ENCODE measurements at regions not wholly inside any gene's neighbourhood (a gene's known extent, or its start where the extent isn't known, plus 50 kb on each side); places are given as distances from the start of the nearest gene placed in this dataset.

DNA sequence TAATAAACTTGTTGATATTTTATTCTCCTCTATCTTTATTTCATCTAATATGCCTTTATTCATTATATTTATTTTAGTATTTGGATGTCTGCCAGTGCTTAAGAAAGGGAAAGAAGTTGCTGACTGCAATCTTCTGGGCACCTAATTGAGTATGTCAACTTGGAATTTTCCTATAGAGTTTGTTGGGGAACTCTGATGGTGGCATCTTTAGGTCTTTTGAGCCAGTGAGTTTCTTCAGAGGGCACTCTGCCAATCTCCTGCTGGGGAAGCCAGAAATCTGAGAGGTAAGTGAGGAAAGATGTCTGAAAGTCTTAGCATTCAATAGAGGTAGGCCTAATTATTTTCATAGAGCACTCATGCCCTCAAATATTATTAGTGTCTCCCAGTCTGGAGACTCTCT is 475.0 kb downstream of the GABRG1 start:
- DNase-seq = no peak
- H3K79me2 ChIP-seq (ENCODE audit: control insufficient read depth, insufficient read depth, low read length, poor library complexity) = no peaks in the 10 kb centered on the region
- no peak overlapping the region for H3K9ac ChIP-seq (ENCODE audit: low read length)
- no peak overlapping the region for H2BK5ac ChIP-seq (ENCODE audit: low read depth, low read length, poor library complexity)
- no peak overlapping the region for H4K12ac ChIP-seq (ENCODE audit: low read depth, low read length)
- H3K14ac ChIP-seq (ENCODE audit: low read length) = no peak overlapping the region
- no peak overlapping the region for H3K4me3 ChIP-seq (ENCODE audit: low read depth, low read length)
- no peaks in the 10 kb centered on the region for H3K27me3 ChIP-seq (ENCODE audit: insufficient read depth, low read length)
- no peak overlapping the region for H2AK5ac ChIP-seq (ENCODE audit: low read length)
- H3K79me1 ChIP-seq (ENCODE audit: low read length) = no peaks in the 10 kb centered on the region
- H3K4me1 ChIP-seq (ENCODE audit: control insufficient read depth in 1 of 2, insufficient read depth in 2 of 2, low read length in 2 of 2) = no peaks in the 10 kb centered on the region
- H3K36me3 ChIP-seq (ENCODE audit: control insufficient read depth in 1 of 2, insufficient read depth in 2 of 2, low read length in 2 of 2) = no peaks in the 10 kb centered on the region
- no peak overlapping the region for H3K4ac ChIP-seq (ENCODE audit: low read depth, low read length)
- H4K91ac ChIP-seq (ENCODE audit: low read depth, low read length) = no peak overlapping the region
- H3K27ac ChIP-seq (ENCODE audit: low read depth, low read length) = no peak overlapping the region
- no peaks in the 10 kb centered on the region for H3K9me3 ChIP-seq (ENCODE audit: insufficient read depth, low read depth, low read length)
- H2BK12ac ChIP-seq (ENCODE audit: low read length) = no peak overlapping the region
- H2AFZ ChIP-seq (ENCODE audit: insufficient read depth, low read length, poor library complexity) = no peak overlapping the region
- H4K8ac ChIP-seq (ENCODE audit: low read depth, low read length) = no peak overlapping the region
- no peak overlapping the region for H3K4me2 ChIP-seq (ENCODE audit: low read length)
- no peak overlapping the region for H3K23ac ChIP-seq (ENCODE audit: low read length)
- no peak overlapping the region for H3K18ac ChIP-seq (ENCODE audit: low read length)
- H2BK120ac ChIP-seq (ENCODE audit: insufficient read depth, low read length, poor library complexity) = no peak overlapping the region

DNA sequence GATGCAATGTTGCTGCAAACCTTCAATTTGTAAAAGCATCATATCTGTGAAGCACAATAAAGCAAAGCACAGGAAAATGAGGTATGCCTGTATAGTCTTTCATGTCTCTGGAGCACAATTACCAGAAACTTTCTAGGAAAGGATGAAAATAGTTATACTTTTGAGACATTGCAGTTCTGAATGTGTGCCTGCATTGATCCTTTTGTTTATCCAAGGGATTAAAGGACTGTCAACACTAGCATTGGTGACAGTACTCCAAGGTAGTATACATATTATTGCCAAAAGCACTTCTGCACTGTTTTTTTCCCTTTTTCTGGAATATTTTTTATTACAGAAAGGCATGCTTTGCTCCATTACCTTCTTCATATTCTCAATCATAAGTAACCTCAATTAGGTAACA is 476.0 kb downstream of the GABRG1 start:
- DNase-seq = no peak
- Histone ChIP-seq H3K79me1 (ENCODE audit: low read length) (no peaks in the 10 kb centered on the region), H4K8ac (ENCODE audit: low read depth, low read length) (no peak overlapping the region), H3K23ac (ENCODE audit: low read length) (no peak overlapping the region), H3K4me3 (ENCODE audit: low read depth, low read length) (no peak overlapping the region), H2BK120ac (ENCODE audit: insufficient read depth, low read length, poor library complexity) (no peak overlapping the region), H4K12ac (ENCODE audit: low read depth, low read length) (no peak overlapping the region), H3K9ac (ENCODE audit: low read length) (no peak overlapping the region), H3K36me3 (ENCODE audit: control insufficient read depth in 1 of 2, insufficient read depth in 2 of 2, low read length in 2 of 2) (no peaks in the 10 kb centered on the region), H3K79me2 (ENCODE audit: control insufficient read depth, insufficient read depth, low read length, poor library complexity) (no peaks in the 10 kb centered on the region), H2BK12ac (ENCODE audit: low read length) (no peak overlapping the region), H4K91ac (ENCODE audit: low read depth, low read length) (no peak overlapping the region), H2AFZ (ENCODE audit: insufficient read depth, low read length, poor library complexity) (no peak overlapping the region), H3K4me1 (ENCODE audit: control insufficient read depth in 1 of 2, insufficient read depth in 2 of 2, low read length in 2 of 2) (no peaks in the 10 kb centered on the region), H2AK5ac (ENCODE audit: low read length) (no peak overlapping the region), H2BK5ac (ENCODE audit: low read depth, low read length, poor library complexity) (no peak overlapping the region), H3K9me3 (ENCODE audit: insufficient read depth, low read depth, low read length) (no peaks in the 10 kb centered on the region), H3K4ac (ENCODE audit: low read depth, low read length) (no peak overlapping the region), H3K27ac (ENCODE audit: low read depth, low read length) (no peak overlapping the region), H3K14ac (ENCODE audit: low read length) (no peak overlapping the region), H3K18ac (ENCODE audit: low read length) (no peak overlapping the region), H3K27me3 (ENCODE audit: insufficient read depth, low read length) (no peaks in the 10 kb centered on the region), H3K4me2 (ENCODE audit: low read length) (no peak overlapping the region)

DNA sequence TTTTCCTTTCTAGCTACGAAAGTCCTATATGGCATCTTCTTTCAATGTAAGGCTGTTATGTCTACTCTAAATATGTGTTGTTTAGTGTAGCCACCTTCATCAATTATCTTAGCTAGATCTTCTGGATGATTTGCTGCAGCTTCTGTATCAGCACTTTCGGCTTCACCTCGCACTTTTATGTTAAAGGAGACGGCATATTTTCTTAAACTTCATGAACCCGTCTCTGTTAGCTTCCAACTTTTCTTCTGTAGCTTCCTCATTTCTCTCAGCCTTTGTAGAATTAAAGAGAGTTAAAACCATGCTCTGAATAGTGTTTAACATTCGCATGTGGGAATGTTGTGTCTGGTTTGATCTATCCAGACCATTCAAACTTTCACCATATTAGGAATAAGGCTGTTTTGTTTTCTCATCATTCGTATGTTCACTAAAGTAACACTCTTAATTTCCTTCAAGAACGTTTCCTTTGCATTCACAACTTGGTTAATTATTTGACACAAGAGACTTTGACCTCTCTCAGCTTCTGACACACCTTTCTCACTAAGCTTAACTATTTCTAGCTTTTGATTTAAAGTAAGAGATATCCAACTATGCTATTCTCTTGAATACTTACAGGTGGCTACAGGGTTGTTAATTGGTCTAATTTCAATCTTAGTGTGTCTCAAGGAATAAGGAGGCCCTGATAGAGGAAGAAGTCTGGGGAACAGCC is 476.8 kb downstream of the GABRG1 start:
- H3K4ac ChIP-seq (ENCODE audit: low read depth, low read length) = no peak overlapping the region
- H3K4me3 ChIP-seq (ENCODE audit: low read depth, low read length) = no peak overlapping the region
- H3K18ac ChIP-seq (ENCODE audit: low read length) = no peak overlapping the region
- H3K14ac ChIP-seq (ENCODE audit: low read length) = no peak overlapping the region
- WGBS (ENCODE audit: extremely low coverage, insufficient coverage, insufficient read length) = no CpG with 5 or more reads among the region's 8 CpGs
- H3K79me1 ChIP-seq (ENCODE audit: low read length) = no peaks in the 10 kb centered on the region
- H3K9ac ChIP-seq (ENCODE audit: low read length) = no peak overlapping the region
- H2BK5ac ChIP-seq (ENCODE audit: low read depth, low read length, poor library complexity) = no peak overlapping the region
- H3K36me3 ChIP-seq (ENCODE audit: control insufficient read depth in 1 of 2, insufficient read depth in 2 of 2, low read length in 2 of 2) = no peaks in the 10 kb centered on the region
- no peak for DNase-seq
- H2BK12ac ChIP-seq (ENCODE audit: low read length) = no peak overlapping the region
- no peak overlapping the region for H4K91ac ChIP-seq (ENCODE audit: low read depth, low read length)
- H3K23ac ChIP-seq (ENCODE audit: low read length) = no peak overlapping the region
- H3K4me1 ChIP-seq (ENCODE audit: control insufficient read depth in 1 of 2, insufficient read depth in 2 of 2, low read length in 2 of 2) = no peaks in the 10 kb centered on the region
- H4K8ac ChIP-seq (ENCODE audit: low read depth, low read length) = no peak overlapping the region
- no peaks in the 10 kb centered on the region for H3K27me3 ChIP-seq (ENCODE audit: insufficient read depth, low read length)
- no peaks in the 10 kb centered on the region for H3K79me2 ChIP-seq (ENCODE audit: control insufficient read depth, insufficient read depth, low read length, poor library complexity)
- no peak overlapping the region for H2AK5ac ChIP-seq (ENCODE audit: low read length)
- H2AFZ ChIP-seq (ENCODE audit: insufficient read depth, low read length, poor library complexity) = no peak overlapping the region
- no peak overlapping the region for H3K4me2 ChIP-seq (ENCODE audit: low read length)
- no peak overlapping the region for H3K27ac ChIP-seq (ENCODE audit: low read depth, low read length)
- H3K9me3 ChIP-seq (ENCODE audit: insufficient read depth, low read depth, low read length) = no peaks in the 10 kb centered on the region
- H2BK120ac ChIP-seq (ENCODE audit: insufficient read depth, low read length, poor library complexity) = no peak overlapping the region
- H4K12ac ChIP-seq (ENCODE audit: low read depth, low read length) = no peak overlapping the region

DNA sequence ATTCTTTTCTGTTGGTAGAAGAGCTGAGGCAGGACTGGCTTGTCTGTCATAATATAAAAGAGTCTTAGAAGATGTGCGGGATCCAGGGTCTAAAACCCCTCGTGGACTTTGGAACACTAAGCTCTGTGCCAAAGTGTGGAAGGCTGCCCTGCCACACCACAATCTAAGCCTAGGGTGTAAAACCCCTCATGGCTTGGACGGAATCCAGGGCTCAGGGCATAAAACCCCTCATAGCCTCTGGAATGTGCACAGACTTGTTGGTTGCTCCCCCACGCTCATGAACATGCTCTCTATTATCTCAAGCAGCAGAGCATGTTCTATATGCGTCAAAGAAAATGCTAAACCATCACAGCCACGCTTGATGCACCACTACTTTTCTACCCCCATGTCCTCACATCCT is 483.6 kb downstream of the GABRG1 start:
- Histone ChIP-seq H3K79me2 (ENCODE audit: control insufficient read depth, insufficient read depth, low read length, poor library complexity) (no peaks in the 10 kb centered on the region), H2BK12ac (ENCODE audit: low read length) (no peak overlapping the region), H3K14ac (ENCODE audit: low read length) (no peak overlapping the region), H3K4ac (ENCODE audit: low read depth, low read length) (no peak overlapping the region), H3K4me2 (ENCODE audit: low read length) (no peak overlapping the region), H3K27me3 (ENCODE audit: insufficient read depth, low read length) (no peaks in the 10 kb centered on the region), H3K4me3 (ENCODE audit: low read depth, low read length) (no peak overlapping the region), H2BK5ac (ENCODE audit: low read depth, low read length, poor library complexity) (no peak overlapping the region), H2AFZ (ENCODE audit: insufficient read depth, low read length, poor library complexity) (no peak overlapping the region), H3K79me1 (ENCODE audit: low read length) (no peaks in the 10 kb centered on the region), H3K23ac (ENCODE audit: low read length) (no peak overlapping the region), H3K9ac (ENCODE audit: low read length) (no peak overlapping the region), H4K8ac (ENCODE audit: low read depth, low read length) (no peak overlapping the region), H3K36me3 (ENCODE audit: control insufficient read depth in 1 of 2, insufficient read depth in 2 of 2, low read length in 2 of 2) (no peaks in the 10 kb centered on the region), H3K18ac (ENCODE audit: low read length) (no peak overlapping the region), H4K91ac (ENCODE audit: low read depth, low read length) (no peak overlapping the region), H4K12ac (ENCODE audit: low read depth, low read length) (no peak overlapping the region), H3K4me1 (ENCODE audit: control insufficient read depth in 1 of 2, insufficient read depth in 2 of 2, low read length in 2 of 2) (peaks cover 0 to 3% of the 10 kb centered on the region in 2 experiments), H2AK5ac (ENCODE audit: low read length) (no peak overlapping the region), H3K27ac (ENCODE audit: low read depth, low read length) (no peak overlapping the region), H2BK120ac (ENCODE audit: insufficient read depth, low read length, poor library complexity) (no peak overlapping the region), H3K9me3 (ENCODE audit: insufficient read depth, low read depth, low read length) (no peaks in the 10 kb centered on the region)
- no CpG with 5 or more reads among the region's 6 CpGs for WGBS (ENCODE audit: extremely low coverage, insufficient coverage, insufficient read length)
- DNase-seq = no peak

Data from trophoblast cell (in vitro differentiated cells and primary cell).